Fibroblast of villous mesenchyme (primary cell): ENCODE measurements at regions not wholly inside any gene's neighbourhood (a gene's known extent, or its start where the extent isn't known, plus 50 kb on each side); places are given as distances from the start of the nearest gene placed in this dataset.

ENCODE experiments used
- DNase-seq: peaks from one replicate; pipeline ENCODE4 v3.0.0-alpha.2; 2010; ENCODE audit warnings: low read depth
- H3K4me3 ChIP-seq: 2 replicates; pipeline ENCODE4 v1.5.1; 2011; ENCODE audit warnings: low read depth, mild to moderate bottlenecking, low read length
- TF ChIP-seq, protein P1 (sequence below): IDR thresholded peaks from 2 replicates; pipeline ENCODE4 v1.5.1; 2012; ENCODE audit warnings: low read depth, mild to moderate bottlenecking, low read length; ENCODE audit not compliant: insufficient read depth

DNA sequence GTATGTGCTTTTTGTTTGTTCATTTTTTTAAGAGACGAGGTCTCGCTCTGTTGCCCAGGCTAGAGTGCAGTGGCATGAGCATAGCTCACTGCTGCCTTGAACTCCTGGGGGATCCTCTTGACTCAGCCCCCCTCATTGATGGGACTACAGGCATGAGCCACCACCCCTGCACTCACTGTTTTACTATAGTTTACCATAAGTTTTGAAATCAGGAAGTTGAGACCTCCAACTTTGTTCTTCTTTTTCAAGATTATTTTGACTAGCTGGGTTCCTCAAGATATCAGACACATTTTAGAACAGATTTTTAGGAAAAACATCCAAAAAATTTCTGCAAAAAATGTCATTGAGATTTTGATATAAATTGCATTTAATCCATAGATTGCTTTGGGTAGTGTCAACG is 120.4 kb upstream of the FGGY start:
- TF ChIP-seq, protein P1, sequence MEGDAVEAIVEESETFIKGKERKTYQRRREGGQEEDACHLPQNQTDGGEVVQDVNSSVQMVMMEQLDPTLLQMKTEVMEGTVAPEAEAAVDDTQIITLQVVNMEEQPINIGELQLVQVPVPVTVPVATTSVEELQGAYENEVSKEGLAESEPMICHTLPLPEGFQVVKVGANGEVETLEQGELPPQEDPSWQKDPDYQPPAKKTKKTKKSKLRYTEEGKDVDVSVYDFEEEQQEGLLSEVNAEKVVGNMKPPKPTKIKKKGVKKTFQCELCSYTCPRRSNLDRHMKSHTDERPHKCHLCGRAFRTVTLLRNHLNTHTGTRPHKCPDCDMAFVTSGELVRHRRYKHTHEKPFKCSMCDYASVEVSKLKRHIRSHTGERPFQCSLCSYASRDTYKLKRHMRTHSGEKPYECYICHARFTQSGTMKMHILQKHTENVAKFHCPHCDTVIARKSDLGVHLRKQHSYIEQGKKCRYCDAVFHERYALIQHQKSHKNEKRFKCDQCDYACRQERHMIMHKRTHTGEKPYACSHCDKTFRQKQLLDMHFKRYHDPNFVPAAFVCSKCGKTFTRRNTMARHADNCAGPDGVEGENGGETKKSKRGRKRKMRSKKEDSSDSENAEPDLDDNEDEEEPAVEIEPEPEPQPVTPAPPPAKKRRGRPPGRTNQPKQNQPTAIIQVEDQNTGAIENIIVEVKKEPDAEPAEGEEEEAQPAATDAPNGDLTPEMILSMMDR: no peak
- H3K4me3 ChIP-seq: no peak overlapping the region
- DNase-seq: no peak

DNA sequence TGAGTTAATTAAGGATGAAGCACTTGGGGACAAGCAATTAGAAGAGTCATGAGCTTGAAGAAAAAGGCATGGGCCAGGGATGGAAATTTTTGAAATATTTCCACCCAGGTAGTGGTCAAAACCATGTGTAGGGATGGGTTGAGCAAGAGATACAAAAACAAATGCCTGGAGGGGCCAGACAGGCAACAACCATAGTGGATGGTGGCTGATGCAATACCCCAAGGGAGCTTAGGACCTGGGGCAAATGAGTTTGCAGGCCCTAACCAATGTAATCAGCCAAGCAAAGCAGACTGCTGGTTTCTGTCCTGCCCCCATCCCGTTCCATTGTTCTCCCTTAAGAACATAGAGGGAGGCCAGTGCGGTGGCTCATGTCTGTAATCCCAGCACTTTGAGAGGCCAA is 119.1 kb upstream of the FGGY start:
- DNase-seq: no peak
- H3K4me3 ChIP-seq: no peak overlapping the region
- TF ChIP-seq, protein P1: no peak

DNA sequence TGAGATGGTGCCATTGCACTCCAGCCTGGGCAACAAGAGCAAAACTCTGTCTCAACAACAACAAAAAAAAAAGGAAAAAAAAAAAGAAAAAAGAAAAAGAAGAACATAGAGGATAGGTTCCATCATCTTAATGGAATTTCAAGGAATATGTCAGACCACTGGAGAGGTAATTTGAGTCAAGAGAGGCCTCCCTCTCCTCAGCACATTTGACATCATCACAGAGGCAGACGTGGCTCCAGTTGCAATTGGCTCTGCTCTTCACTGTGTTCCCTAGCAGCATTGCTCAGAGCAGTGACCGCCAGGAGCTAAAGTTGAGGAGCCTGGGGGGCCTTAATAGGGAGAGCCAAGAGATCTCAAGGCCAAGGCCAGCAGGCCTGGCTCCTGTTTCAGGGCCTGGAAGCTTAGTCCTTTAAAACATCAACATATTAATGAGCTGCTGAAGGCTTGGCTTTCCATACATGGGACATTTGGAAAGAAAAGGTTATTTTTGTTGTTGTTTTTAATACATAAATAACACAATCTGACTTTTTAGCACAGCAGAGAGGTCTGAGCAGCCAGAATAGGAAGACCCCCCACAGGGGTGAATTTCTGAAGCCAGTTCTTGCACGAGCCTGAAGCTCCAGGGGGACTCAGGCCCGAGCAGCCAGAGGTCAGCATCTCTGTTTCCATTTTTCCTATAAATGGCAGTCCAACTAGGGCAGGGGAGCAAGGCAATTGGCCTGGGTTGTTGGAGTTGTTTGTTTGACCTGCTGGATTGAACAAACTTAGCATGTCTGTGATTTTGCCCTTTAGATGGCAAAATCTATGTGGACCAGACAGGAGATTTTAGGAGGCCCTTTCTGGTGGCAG is 118.3 kb upstream of the FGGY start:
- no peak overlapping the region for H3K4me3 ChIP-seq
- TF ChIP-seq, protein P1: no peak
- peak; percentile 60 for DNase-seq

DNA sequence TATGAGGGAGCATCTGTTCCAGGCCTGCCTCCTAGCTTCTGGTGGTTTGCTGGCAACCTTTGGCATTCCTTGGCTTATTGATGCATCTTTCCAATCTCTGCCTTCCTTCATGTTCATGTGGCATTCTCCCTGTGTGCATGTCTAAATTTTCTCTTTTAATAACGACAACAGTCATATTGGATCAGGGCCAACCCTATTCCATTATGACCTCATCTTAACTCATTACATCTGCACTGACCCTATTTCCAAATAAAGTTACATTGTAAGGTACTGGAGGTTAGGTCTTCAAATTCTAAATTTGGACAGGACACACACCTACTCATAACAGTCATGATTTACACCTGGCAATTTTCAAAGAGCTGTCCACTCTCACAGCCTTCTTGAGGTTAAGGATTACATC is 117.2 kb upstream of the FGGY start:
- no peak for DNase-seq
- TF ChIP-seq, protein P1: no peak
- H3K4me3 ChIP-seq: no peak overlapping the region

DNA sequence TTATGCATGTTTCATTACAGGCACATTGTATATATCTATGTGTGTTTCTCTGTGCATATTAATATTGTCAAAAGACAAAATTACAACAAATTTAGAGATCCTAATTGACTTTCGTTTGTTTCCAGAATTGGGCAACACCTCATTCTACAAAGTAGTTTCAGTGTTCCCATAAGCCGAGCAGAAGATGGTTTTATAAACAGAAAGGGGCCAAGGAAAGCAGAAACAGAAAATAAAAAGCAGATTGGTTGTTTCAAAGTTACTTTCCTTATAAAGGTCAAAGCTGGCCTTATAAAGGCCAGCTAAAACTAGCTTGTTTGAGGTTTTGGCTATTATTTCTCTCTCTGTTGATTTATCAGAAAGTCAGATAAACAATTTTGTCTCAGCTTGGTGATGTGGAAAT is 116.2 kb upstream of the FGGY start:
- peak; percentile 86 for DNase-seq
- TF ChIP-seq, protein P1: no peak

DNA sequence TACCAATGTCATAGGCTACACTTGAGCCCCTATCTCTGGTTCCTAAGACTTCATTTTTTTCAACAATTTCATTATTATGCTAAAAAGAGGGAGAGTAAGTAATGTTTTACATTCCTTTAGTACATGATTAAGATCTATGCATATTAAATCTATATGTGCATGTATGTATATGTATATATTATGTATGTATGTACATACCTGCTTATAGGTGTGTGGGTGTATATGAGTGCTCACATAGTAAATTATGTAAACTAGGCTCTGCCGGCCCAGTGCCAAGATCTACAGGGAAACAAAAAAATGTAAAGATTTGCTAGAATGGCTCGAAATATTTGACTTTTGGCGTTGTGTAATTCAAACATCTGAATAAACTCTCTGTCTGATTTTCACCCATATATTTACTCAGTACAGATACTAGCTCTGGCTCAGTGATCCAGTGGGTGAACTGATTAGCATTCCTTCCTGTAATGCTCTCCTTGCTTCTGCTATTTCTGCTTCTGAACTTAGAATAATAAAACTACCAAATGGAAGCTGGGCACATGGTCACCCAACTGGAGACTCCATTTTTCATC is 113.1 kb upstream of the FGGY start:
- TF ChIP-seq, protein P1: no peak
- DNase-seq: no peak
- H3K4me3 ChIP-seq: no peak overlapping the region

More for the DNA sequence above, 116.2 kb upstream of the FGGY start:
- H3K4me3 ChIP-seq: no peak overlapping the region

DNA sequence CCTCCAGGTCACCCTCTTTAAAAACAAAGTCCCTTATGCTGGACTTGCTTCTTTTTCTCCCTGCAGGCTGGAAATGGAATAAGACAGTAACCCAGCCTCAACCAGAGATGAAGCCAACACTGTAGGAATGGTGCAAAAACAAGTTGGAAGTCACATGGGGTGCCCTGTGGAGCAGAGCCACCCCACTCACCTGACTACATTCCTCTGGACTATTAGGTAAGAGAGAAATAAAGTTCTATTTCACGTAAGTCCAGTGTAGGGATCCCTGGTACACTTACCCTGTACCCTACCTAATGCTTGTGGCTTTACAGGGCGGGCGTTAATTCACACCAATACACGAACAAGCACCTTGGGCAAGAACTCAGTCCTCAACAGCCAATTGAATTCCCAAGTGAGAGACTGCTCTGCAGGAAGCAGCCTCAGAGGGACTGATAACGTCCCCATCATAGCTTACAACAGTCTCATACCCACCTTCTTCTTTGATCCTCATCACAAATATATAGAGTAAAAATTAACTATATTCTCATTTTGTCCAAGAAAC is 112.5 kb upstream of the FGGY start:
- DNase-seq: no peak
- H3K4me3 ChIP-seq: no peak overlapping the region
- TF ChIP-seq, protein P1: no peak
